ENCODE measurements at regions not wholly inside any gene's neighbourhood (a gene's known extent, or its start where the extent isn't known, plus 50 kb on each side); places are given as distances from the start of the nearest gene placed in this dataset.

DNA sequence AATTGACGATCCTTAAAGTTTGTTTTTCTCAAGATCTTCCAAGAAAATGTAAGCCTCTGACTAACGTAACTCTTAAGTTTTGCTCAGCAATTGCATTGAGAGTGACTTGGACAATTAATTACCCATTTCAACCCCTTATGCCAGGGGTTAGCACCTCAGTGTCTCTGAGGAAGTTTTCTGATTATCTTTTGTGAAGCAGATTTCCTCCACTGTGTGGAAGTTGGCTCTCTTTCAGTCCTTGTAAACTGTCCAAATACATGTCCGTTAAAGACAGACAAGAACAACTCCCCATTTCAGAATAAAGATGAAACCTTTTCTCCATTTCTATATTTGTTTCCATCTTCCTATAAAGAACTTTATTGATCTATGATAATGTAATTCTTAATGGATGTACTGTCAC lies 296.4 kb upstream of the FMN2 start:
- no peak for DNase-seq (ENCODE audit: low read depth)

DNA sequence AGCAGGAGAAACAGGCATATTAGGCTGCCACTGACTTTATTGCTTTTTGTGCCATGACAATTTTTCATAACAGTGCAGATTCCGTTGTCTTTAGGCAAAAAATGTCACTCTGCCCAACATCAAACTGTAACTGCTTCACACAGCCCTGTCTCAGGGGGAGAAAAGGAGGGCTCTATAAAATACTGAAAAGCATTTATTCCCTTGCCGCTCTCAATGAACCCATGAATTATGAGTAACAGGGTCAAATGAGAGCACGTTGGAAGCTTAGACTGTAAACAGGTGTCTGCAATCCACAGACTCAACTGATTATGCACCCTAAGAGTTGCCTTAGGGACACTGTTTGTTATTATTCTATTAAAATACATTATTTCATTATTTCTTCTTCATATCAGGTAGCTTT lies 292.1 kb upstream of the FMN2 start:
- no peak for DNase-seq (ENCODE audit: low read depth)

DNA sequence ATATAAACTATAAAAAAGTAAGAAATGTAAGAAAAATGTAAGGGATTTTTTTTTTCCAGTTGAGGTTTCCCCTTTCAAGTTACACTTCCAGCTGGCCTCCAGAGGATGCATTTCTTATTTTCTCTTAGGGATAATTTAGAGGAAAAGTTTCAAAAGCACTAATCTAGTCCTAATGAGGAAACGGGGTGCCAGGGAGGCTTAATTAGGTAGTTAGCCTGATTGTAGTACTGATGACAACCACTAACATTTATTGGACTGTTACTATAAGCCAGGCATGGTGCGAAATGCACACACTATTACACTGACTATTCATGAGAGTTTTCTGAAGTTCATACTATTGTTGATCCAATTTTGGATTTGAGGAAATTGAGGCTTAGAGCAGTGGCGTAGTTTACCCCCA lies 290.8 kb upstream of the FMN2 start:
- no peak for DNase-seq (ENCODE audit: low read depth)

DNA sequence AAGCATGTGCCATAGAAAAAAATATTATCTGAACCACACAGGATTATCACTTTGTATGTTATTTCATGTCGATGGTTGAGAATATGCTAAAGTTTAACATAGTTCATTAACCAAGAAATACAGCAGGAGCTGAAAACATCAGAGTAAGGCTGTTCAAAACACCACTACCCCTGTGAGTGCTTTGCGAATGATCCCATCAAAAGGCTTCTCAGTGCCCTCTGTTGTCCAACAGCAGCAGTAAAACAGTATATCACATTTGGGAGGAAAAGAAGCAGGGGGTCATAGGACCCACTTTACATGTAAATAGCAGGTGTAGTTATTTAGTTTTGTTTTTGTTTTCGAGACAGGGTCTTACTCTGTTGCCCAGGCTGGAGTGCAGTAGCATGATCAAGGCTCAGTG lies 289.4 kb upstream of the FMN2 start:
- DNase-seq (ENCODE audit: low read depth): no peak

DNA sequence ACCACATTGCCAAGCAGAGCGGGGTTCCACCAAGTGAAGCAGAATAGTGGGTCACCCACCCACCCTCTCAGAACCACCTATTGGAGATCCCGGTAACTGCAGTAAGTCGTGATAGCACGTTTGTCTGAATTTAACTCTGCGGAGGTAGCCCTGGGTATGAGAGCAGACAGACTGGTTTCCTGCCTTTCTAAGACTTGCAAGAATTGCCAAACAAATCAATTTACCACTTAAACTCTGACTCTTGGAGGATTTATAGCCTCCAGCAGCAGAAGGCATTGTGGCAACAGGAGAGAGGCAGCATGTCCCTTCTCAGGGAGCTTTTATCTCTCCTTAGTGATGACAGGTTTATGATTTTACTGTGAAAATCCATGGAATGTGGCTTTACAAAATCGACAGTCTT lies 287.9 kb upstream of the FMN2 start:
- no peak for DNase-seq (ENCODE audit: low read depth)

DNA sequence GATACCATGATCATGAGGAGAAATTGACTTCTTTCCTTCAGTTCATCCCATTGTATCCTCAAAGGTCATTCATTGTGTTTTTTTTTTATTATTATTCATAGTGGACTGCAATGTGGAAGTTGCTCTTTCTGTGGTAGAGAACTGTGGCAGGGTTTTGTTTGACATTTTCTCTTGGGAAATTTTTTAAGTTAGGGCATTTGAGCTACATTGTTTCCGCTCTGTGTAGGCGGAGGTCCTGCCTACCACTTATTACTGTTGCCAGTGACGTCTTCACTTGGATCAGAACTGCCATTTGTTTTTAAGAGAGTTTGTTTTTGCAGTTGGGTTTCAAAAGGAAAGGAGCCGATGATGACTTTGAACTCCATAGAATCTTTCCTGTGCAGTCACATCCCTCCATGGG lies 287.4 kb upstream of the FMN2 start:
- DNase-seq (ENCODE audit: low read depth): no peak

DNA sequence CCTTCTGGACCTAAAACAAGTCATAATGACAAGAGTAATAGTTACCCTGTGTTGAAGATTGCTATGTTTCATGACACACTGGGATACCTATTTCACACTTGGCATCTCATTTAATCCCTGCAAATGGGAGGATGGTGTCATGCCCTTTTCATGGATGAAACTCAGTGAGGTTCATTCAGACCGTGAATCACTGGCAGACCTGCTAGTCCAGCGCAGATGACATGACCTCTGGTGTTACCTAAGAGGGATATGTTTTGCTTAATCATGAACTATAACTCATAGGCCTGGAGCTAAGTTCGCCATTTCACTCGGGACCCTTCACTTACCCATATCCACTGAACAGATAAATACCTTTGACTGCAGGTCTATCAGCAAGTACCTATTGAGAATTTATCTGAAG lies 286.6 kb upstream of the FMN2 start:
- no peak for DNase-seq (ENCODE audit: low read depth)

DNA sequence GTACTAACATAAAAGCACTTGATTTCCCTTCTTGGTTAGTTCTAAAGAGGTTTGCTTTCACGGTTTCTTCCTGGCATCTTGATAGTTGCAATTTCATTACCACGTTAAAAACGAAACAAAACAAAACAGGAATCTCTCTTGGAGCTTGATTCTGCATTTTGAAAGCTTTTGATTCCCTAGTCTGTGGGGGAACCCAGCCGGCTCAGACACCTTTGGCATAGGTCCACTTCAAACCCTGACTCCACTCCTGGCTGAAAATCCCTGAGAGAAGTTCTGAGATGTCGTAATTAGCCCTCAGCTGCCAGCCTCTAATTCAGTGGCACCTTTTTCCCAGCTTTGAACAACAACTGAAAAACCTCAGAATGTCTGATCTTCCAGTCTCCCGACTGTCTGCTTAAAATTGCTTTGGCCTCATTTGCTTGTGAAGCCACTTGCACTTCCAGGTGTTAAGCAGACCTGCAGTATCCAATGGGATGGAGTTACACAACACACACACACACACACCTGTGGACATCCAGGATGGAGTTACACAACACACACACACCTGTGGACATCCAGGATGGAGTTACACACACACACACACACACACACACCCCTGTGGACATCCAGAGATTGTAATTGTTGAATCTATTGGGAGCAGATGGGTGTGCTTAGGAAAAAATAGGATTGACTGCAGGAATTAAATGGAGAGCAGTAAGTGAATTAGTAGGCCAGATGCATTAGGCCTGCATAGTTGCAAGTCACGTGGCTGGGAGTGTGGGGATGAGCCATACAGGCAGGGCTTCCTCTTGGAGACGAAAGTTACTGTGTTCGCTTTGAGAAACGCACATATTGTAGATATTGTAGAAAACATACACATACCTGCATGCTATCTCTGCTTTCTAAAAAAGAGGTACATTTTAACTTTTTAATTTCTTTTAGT lies 285.6 kb upstream of the FMN2 start:
- no peak for DNase-seq (ENCODE audit: low read depth)

DNA sequence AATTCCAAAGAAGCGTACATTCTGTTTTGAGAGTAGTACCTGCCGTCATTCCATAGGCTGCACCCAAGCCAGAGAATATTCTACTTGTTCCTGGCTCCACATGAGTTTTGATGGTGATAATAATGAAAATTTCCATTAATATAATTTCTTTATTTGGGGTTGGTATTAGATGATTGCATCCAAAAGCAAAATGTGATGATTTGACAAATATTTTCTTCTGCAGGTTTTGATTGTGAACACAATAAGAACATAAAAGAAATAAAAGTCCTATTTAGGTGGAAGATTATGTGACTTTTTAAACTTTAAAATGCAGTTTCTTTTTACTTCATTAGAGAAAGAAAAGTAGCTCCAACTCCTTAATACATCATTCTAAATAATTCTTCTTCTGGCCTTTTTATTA lies 284.8 kb upstream of the FMN2 start:
- DNase-seq (ENCODE audit: low read depth): no peak

DNA sequence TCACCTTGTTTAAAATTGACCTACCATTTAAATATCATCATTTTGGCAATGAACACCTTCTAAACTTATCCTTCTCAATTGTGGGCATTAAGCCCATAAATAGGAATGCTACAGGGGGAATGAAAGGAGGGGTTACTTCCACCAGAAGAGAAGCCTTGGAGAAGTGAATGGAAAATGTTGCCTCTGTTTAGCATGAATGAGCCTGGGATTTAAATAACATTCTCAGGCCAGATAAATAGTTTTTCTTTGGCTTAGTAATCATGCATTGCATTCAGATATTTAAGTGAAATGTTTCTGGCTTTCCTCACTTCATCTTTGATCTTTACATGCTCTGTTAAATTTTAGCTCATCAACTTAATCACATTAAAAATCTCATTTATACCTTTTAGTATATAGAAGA lies 284.3 kb upstream of the FMN2 start:
- DNase-seq (ENCODE audit: low read depth): no peak

DNA sequence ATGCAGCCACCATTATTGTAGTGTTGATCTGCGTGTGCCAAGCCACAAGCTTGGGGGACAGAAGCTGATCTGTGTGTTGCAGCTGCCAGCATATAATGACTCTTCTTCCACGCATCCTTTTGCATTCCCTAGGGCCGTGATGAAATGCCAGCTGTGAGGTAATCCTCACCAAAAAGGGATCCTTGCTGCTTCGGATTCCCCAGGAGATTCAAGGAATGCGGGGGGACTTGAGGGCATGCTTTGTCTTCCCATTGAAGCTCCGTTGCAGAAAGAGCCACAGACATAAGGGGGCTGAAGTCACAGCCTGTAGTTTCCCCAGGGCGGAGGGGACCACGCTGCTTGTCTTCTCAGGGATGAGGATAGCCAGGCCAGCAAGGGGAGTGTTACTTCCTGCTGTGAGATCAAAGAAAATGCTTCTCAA lies 281.6 kb upstream of the FMN2 start:
- no peak for DNase-seq (ENCODE audit: low read depth)

DNA sequence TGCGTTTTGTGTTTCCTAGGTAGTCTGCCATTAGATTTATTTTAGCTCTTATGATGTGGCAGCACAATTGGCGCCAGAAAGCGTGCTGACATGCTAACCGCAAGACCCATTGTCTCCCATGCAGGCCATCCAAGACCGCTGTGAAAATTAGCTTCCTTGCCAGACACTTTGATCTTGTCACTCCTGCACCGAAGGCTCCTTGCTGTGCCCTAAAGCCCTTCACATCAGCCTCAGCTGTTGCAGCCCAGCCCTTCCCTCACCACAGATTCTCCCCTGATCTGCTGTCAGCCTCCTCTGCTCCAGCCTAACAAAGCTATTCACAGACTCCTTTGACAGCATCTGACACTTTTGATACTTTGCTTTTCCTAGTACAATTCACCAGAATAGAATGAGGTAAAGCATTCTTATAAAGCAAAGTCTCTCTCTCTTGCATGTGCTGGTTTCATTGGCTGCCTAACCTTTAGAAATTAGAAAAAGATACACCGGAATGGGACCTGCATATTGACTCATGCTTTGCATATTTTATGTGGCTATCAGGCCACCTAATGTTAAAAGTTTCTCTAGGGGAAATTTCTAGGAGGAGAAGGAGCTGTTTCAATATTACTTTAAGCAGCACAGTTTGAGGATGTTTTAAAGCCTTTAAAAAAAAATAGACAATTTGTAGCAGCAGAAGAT lies 280.3 kb upstream of the FMN2 start:
- DNase-seq (ENCODE audit: low read depth): no peak

DNA sequence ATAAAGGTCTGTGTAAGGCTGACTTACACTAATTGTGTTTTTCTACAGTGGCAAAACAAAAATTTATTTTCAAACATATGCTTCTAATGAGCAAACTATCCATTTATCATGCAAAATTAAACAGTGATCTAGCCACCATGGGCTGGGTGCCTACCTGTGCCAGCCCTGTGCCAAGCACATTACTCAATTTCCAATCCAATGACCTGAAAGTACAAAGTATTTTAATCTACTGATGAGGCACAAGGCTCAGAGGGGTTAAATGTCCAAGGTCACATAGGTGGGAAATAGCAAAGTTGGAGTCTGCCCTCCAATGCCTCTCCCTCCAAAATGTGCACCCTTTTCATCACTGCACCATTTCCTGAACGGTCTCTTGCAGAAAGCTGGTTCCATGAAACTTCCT lies 279.1 kb upstream of the FMN2 start:
- no peak for DNase-seq (ENCODE audit: low read depth)

DNA sequence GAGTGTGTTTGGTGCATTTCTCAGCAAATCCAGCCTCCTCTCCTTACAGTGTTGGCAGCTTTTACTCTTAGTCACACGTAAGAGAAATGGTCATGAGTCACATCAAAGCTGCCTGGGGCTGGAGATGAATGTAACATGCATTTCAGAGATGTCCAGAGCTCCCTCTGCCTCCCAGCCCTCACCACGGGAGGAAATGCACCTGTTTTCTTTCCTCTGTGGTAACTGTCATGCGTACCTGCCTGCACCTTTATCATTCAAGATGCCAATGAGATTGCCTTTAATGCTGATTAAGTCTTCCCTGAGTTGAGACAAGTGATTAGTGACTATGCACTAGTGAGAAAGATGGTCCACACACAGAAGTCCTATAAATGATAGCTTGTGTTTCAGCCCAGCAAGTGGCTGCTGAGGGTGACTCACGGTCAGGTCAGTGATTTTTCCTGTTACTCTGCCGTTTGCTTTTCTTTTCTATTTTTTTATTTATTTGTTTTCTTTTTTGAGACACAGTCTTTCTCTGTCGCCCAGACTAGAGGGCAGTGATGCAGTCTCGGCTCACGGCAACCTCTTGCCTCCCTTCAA lies 277.3 kb upstream of the FMN2 start:
- no peak for DNase-seq (ENCODE audit: low read depth)

DNA sequence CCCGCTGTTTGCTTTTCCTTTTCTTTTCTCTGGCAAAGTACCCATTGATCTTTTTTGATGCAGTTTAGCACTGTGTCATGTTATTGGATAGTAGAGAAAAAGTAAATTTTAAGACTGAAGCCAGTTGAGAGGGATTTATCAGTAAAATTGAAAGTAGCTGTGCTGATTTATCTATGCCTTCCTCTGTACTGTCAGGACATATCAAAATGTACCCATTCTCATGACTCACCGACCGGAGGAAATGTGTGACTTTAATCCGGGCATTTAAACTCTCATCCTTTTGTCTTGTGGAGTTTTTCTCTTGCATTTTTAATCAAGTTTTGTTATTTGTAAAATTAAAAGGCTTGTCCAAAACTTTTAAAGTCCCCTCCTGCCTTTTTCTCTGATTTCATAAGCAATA lies 276.6 kb upstream of the FMN2 start:
- no peak for DNase-seq (ENCODE audit: low read depth)

DNA sequence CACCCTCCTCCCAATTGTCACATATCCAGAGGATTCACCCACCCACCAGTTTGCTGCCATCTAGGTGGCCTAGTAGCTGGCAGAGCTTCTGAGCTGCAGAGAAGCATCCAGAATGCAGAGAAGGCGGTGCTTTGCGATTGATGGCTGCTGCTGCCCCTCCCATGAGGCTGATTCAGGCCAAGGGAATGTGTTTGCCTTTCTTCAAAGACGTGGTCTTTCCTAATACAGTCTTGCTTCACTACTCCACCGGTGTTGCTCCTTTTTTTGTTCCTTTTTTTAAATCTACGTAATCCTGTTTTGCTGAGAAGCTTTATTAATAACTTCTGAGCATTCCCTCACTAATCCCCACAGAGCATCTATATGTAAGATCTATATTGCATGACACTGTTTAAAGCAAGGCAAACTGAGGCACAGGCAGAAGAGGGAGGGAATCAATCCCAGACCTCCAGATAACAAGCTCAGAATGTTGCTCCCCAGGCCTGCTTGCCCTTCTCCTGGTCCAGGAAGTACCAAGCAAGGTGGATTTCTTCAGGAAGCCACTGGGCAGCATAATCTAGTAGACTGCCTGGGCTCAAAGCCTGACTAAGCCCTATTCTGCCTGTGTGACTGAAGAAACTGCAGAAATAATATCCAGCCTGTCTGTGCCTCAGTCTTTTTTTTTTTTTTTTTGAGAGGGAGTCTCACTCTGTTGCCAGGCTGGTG lies 275.5 kb upstream of the FMN2 start:
- no peak for DNase-seq (ENCODE audit: low read depth)

DNA sequence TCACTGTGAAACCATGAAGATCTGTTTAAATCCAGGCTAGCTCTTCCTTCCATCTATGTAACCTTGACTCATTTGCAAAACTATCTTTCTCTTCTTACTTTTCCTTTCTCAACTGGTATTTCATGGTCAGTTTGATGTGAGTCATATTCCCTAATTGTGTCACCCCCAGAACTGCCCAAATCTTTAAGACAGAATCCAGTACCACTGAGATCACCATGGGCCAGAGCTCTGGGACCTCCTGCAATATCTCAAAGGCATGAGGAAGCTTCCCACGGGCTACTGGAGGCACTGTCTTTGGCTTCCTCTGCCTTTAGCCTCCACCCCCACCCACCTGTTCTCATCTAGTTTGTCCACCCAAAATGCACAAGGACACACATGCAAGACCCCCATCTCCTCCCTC lies 274.4 kb upstream of the FMN2 start:
- no peak for DNase-seq (ENCODE audit: low read depth)

DNA sequence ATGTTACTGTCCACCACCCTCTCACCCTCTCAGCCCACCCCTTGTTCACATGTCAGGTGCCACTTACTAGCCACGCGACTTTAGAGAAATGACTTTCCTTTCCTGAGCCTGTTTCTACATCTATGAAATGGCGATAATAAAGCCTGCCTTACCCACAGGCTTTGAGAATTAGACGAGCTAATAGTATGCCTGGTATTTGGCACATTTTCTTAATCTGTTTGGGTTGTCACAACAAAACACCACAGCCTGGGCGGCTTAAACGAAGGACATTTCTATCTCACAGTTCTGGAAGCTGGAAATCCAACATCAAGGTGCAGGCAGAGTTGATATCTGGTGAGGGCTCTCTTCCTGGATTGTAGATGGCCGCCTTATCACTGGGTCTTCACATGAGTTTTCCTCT lies 273.9 kb upstream of the FMN2 start:
- no peak for DNase-seq (ENCODE audit: low read depth)

DNA sequence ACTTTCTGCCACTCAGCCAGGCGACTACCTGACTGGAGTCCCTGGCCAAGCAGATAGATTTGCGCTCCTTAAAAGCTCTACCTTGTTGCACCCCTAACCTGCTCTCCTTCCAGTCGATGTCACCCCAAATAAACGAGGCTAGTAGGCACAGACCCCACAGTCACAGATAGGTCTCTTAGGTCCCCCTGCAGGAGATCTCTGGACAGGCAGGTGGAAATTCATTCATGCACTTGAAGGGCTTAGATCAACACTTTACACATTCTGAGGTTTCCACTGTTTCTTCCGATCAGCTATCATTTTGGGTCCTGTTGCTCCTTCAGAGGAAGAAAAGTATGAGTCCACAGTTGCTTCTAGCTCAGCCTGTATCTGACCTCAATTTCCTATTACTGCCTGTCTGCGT lies 272.6 kb upstream of the FMN2 start:
- DNase-seq (ENCODE audit: low read depth): no peak

DNA sequence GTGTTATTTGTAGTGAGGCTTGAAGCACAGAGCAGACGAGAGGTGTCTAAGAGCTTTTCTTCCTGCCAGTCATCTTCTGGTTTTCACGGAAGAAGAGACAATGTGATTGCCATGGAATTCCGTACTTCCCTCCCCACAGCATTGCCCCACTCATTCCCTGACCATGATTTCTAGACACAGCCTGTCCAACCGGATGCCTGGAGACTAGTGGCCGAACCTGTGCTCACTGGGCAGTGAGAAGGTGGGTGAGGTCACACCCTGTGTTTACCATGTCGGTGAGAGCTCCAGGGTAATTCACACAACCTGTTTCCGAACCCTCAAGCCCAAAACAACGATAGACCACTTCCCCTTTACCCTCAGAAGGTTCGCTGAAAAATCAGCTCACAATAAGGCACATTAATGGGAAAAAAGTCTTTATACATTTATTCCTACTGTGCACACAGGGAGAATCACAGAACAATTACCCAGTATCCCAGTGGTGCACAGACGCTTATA lies 271.9 kb upstream of the FMN2 start:
- no peak for DNase-seq (ENCODE audit: low read depth)

DNA sequence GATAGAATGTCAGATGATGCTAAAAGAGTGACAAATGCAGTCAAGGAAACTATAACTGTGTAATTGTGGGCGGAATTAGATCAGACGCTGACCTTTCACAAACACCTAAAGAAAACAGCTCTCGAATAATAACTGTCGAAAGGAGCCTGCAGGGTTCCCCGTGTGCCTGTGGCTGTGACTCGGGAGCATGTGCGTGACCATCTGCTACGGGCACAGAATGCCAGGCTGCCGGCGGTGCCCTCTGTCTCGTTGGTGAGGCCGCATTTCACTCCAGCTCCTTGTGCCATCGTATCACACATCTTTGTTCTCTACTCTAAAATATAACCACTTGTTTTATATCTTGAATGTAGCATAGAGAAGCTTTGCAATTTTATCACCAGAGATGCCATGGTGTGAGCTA lies 267.8 kb upstream of the FMN2 start:
- no peak for DNase-seq (ENCODE audit: low read depth)

DNA sequence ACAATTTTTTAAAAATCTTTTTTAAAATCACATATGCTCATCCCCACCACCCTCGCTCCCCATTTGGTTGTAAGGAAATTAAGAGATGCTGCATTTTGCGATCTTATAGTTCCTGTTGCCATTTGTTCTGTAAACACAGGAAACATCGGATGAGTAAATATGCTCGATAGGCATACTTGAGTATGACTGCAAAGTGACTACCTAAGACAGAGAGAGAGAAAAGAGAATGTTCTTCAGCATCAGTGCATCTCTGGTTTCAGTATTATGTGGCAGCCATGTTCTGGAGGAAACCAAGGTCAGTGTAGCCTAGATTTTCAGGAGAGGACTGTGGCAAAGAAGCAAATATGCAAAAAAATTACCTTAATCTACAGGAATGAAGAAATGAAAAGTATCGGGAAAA lies 265.5 kb upstream of the FMN2 start:
- no peak for DNase-seq (ENCODE audit: low read depth)

DNA sequence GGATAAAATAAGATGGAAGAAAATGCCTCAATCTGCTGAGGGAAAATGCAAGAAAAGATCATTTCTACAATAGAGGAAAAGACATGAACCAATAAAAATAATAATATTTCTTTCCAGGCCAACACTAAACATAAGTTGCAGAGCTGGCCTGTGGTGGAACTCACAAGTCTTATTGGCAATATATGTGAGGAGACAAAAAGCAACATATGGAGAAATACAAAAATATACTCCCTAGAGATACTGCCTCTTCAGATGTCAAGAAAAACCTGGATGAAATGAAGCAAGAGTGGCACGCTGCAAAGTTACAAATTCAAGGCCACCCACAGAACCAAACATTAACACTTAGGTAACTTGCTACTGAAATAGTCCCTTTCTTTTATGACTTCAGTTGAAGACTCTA lies 264.9 kb upstream of the FMN2 start:
- no peak for DNase-seq (ENCODE audit: low read depth)
